HL-60 (cell line): ENCODE measurements at regions not wholly inside any gene's neighbourhood (a gene's known extent, or its start where the extent isn't known, plus 50 kb on each side); places are given as distances from the start of the nearest gene placed in this dataset.

Experiments
- DNase-seq, 2 experiments: peaks; one replicate each; pipeline ENCODE4 v3.0.0-alpha.2; 2010 to 2020; ENCODE audit warnings: low read depth in 1 of 2, low spot score in 1 of 2
- H3K27ac ChIP-seq: fragments of 250-450 bp; sonication (Bioruptor Pico); replicated peaks from 2 replicates; pipeline ENCODE4 v1.5.1; 2020; ENCODE audit warnings: mild to moderate bottlenecking, moderate library complexity
- H3K27me3 ChIP-seq: fragments of 250-450 bp; sonication (Bioruptor Pico); 2 replicates; pipeline ENCODE4 v1.5.1; 2021; ENCODE audit warnings: mild to moderate bottlenecking, moderate library complexity; ENCODE audit not compliant: insufficient read depth, poor library complexity, severe bottlenecking
- H3K4me3 ChIP-seq: replicated peaks from 2 replicates; pipeline ENCODE4 v1.5.1; 2011; ENCODE audit warnings: mild to moderate bottlenecking, control low read depth, low read length; ENCODE audit not compliant: insufficient read depth
- GABPA ChIP-seq: IDR thresholded peaks from 2 replicates; pipeline ENCODE4 v1.6.1; 2012; ENCODE audit warnings: low read depth
- POLR2AphosphoS5 ChIP-seq: IDR thresholded peaks from 2 replicates; pipeline ENCODE4 v1.6.1; 2012; ENCODE audit warnings: low read depth
- SPI1 ChIP-seq: IDR thresholded peaks from 2 replicates; pipeline ENCODE4 v1.6.1; 2012; ENCODE audit warnings: low read depth, mild to moderate bottlenecking, borderline replicate concordance
- TF ChIP-seq, protein P1 (sequence below): IDR thresholded peaks from one replicate; pipeline ENCODE4 v1.5.1; 2011; ENCODE audit warnings: low read length, control low read depth, inconsistent platforms; ENCODE audit not compliant: insufficient read depth
- TF ChIP-seq, protein P2 (sequence below): IDR thresholded peaks from 2 replicates; pipeline ENCODE4 v1.6.1; 2012; ENCODE audit warnings: low read depth; ENCODE audit not compliant: insufficient replicate concordance

DNA sequence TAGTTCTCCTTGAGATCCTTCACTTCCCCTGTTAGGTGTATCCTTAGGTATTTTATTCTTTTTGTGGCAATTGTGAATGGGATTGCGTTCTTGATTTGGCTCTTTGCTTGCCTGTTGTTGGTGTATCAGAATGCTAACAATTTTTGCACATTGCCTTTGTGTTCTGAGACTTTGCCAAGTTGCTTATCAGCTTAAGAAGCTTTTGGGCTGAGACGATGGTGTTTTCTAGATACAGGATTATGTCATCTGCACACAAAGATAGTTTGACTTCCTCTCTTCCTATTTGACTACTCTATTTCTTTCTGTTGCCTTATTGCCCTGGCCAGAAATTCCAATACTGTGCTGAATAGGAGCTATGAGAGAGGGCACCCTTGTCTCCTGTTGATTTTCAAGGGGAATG, 609.4 kb upstream of the COX7C start:
- Histone ChIP-seq H3K27ac (no peak overlapping the region), H3K27me3 (no peaks in the 10 kb centered on the region), H3K4me3 (no peak overlapping the region)
- TF ChIP-seq, protein P1, sequence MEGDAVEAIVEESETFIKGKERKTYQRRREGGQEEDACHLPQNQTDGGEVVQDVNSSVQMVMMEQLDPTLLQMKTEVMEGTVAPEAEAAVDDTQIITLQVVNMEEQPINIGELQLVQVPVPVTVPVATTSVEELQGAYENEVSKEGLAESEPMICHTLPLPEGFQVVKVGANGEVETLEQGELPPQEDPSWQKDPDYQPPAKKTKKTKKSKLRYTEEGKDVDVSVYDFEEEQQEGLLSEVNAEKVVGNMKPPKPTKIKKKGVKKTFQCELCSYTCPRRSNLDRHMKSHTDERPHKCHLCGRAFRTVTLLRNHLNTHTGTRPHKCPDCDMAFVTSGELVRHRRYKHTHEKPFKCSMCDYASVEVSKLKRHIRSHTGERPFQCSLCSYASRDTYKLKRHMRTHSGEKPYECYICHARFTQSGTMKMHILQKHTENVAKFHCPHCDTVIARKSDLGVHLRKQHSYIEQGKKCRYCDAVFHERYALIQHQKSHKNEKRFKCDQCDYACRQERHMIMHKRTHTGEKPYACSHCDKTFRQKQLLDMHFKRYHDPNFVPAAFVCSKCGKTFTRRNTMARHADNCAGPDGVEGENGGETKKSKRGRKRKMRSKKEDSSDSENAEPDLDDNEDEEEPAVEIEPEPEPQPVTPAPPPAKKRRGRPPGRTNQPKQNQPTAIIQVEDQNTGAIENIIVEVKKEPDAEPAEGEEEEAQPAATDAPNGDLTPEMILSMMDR = no peak
- DNase-seq = no peak

DNA sequence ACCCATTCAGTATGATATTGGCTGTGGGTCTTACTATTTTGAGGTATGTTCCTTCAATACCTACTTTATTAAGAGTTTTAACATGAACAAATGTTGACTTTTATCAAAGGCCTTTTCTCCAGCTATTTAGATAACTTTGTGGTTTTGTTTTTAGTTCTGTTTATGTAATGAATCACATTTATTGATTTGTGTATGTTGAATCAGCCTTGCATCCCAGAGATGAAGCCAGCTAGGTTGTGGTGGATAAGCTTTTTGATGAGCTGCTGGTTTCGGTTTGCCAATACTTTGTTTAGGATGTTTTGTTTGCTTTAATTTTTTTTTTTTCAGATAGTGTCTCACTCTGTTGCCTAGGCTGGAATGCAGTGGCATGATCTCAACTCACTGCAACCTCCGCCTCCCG, 609.0 kb upstream of the COX7C start:
- no peak for DNase-seq
- Histone ChIP-seq H3K27me3 (no peaks in the 10 kb centered on the region), H3K27ac (no peak overlapping the region), H3K4me3 (no peak overlapping the region)
- TF ChIP-seq POLR2AphosphoS5 (no peak), SPI1 (no peak), GABPA (no peak)
- TF ChIP-seq, protein P2, sequence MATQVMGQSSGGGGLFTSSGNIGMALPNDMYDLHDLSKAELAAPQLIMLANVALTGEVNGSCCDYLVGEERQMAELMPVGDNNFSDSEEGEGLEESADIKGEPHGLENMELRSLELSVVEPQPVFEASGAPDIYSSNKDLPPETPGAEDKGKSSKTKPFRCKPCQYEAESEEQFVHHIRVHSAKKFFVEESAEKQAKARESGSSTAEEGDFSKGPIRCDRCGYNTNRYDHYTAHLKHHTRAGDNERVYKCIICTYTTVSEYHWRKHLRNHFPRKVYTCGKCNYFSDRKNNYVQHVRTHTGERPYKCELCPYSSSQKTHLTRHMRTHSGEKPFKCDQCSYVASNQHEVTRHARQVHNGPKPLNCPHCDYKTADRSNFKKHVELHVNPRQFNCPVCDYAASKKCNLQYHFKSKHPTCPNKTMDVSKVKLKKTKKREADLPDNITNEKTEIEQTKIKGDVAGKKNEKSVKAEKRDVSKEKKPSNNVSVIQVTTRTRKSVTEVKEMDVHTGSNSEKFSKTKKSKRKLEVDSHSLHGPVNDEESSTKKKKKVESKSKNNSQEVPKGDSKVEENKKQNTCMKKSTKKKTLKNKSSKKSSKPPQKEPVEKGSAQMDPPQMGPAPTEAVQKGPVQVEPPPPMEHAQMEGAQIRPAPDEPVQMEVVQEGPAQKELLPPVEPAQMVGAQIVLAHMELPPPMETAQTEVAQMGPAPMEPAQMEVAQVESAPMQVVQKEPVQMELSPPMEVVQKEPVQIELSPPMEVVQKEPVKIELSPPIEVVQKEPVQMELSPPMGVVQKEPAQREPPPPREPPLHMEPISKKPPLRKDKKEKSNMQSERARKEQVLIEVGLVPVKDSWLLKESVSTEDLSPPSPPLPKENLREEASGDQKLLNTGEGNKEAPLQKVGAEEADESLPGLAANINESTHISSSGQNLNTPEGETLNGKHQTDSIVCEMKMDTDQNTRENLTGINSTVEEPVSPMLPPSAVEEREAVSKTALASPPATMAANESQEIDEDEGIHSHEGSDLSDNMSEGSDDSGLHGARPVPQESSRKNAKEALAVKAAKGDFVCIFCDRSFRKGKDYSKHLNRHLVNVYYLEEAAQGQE = no peak
- TF ChIP-seq, protein P1 = no peak

DNA sequence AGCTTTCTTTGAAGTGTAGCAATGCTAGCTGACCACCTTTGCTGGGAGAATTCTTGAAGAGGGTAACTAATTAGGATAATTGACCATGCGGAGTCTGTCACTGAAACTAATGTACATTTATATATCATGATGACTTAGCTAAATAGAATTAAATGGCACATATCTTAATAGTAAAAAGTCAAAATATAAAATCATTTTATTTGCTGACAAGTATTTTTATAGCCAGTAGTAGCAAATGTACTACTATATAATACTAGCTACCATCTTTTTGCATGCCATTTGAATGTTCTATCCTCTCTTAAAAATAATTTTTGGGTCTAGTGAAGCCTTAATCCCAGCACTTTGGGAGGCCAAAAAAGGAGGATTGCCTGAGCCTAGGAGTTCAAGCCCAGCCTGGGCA, 605.8 kb upstream of the COX7C start:
- no peak for DNase-seq
- Histone ChIP-seq H3K4me3 (no peak overlapping the region), H3K27ac (no peak overlapping the region), H3K27me3 (no peaks in the 10 kb centered on the region)
- TF ChIP-seq POLR2AphosphoS5 (no peak), SPI1 (no peak), GABPA (no peak)
- TF ChIP-seq, protein P2 = no peak
- TF ChIP-seq, protein P1 = no peak

DNA sequence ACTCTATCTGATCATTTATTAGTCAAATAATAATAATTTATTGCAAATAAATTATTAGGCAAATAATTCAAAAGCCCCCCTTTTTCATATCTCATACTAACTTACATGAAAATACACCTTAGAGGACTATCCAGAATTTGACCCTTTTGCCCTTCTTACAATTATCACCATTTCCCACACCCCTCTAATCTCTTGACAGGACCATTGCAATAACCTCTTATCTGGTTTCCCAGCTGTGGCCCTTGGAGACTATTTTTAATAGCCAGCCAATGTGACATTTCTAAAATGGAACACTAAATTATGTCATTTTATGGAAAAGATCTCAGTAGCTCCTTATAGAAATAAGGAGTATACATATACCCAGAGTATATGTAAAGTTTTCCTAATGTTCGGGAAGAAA, 588.4 kb upstream of the COX7C start:
- Histone ChIP-seq H3K27me3 (no peaks in the 10 kb centered on the region), H3K27ac (no peak overlapping the region), H3K4me3 (no peak overlapping the region)
- TF ChIP-seq GABPA (no peak), POLR2AphosphoS5 (no peak), SPI1 (no peak)
- TF ChIP-seq, protein P1 = no peak
- TF ChIP-seq, protein P2 = no peak
- no peak for DNase-seq
